Natural killer cell (primary cell): ENCODE measurements at regions not wholly inside any gene's neighbourhood (a gene's known extent, or its start where the extent isn't known, plus 50 kb on each side); places are given as distances from the start of the nearest gene placed in this dataset.

Source experiments
- ATAC-seq, 3 donors: fragments of 150-1000 bp in 2 of 3; fragments of 200-7000 bp in 1 of 3; cut with Tn5 transposase; 1 replicate in 1 of 3; 2 replicates in 2 of 3; pipeline ENCODE4 v1.10.0; 2021; ENCODE audit warnings: mild to moderate bottlenecking in 2 of 3, moderate library complexity in 2 of 3
- DNase-seq, 2 donors: peaks; one replicate each; pipeline versions ENCODE4 v3.0.0 to v3.0.0-alpha.2; 2013 to 2021; ENCODE audit warnings: mixed read lengths in 1 of 2
- H3K27ac ChIP-seq: one replicate; pipeline ENCODE4 v1.5.1; 2013; ENCODE audit warnings: mild to moderate bottlenecking, low read length
- H3K27me3 ChIP-seq: one replicate; pipeline ENCODE4 v1.6.1; 2013; ENCODE audit warnings: low read length; ENCODE audit not compliant: control insufficient read depth, insufficient read depth
- H3K36me3 ChIP-seq: one replicate; pipeline ENCODE4 v1.6.1; 2013; ENCODE audit warnings: low read length; ENCODE audit not compliant: control insufficient read depth, insufficient read depth
- H3K4me1 ChIP-seq: one replicate; pipeline ENCODE4 v1.6.1; 2013; ENCODE audit warnings: low read length; ENCODE audit not compliant: control insufficient read depth, insufficient read depth
- H3K4me3 ChIP-seq: one replicate; pipeline ENCODE4 v1.5.1; 2013; ENCODE audit warnings: low read length
- H3K9me3 ChIP-seq: one replicate; pipeline ENCODE4 v1.6.1; 2013; ENCODE audit warnings: low read length; ENCODE audit not compliant: control insufficient read depth, insufficient read depth
- H3K27ac Mint-ChIP-seq, 2 donors: one replicate each; pipeline ENCODE4 v1.8.0; 2022; ENCODE audit warnings: mild to moderate bottlenecking in 2 of 2, mixed read lengths in 2 of 2, moderate library complexity in 1 of 2
- H3K27me3 Mint-ChIP-seq, 2 donors: one replicate each; pipeline ENCODE4 v1.8.0; 2022; ENCODE audit warnings: low read depth in 2 of 2, mixed read lengths in 2 of 2
- H3K36me3 Mint-ChIP-seq: one replicate; pipeline ENCODE4 v1.8.0; 2022; ENCODE audit warnings: mixed read lengths
- H3K4me1 Mint-ChIP-seq, 2 donors: one replicate each; pipeline ENCODE4 v1.8.0; 2022; ENCODE audit warnings: mixed read lengths in 2 of 2
- H3K4me3 Mint-ChIP-seq: one replicate; pipeline ENCODE4 v1.8.0; 2022; ENCODE audit warnings: mild to moderate bottlenecking, moderate library complexity, mixed read lengths
- H3K9me3 Mint-ChIP-seq, 2 donors: one replicate each; pipeline ENCODE4 v1.8.0; 2022; ENCODE audit warnings: mixed read lengths in 2 of 2
- CTCF ChIP-seq: fragments of 200-600 bp; IDR thresholded peaks from one replicate; pipeline ENCODE4 v1.8.0; 2022; ENCODE audit warnings: antibody characterized with exemption
- WGBS: methylation state at CpG from one replicate; pipeline ENCODE4 v1.1.7; 2013; ENCODE audit warnings: missing lambda C conversion rate; ENCODE audit not compliant: insufficient coverage; 5-methylcytosine and 5-hydroxymethylcytosine counted together
- intact Hi-C: fragments of 100-400 bp; cut with micrococcal nuclease; formaldehyde crosslinking; loops from one replicate; pipeline ENCODE4 v1.14.2; 2022

DNA sequence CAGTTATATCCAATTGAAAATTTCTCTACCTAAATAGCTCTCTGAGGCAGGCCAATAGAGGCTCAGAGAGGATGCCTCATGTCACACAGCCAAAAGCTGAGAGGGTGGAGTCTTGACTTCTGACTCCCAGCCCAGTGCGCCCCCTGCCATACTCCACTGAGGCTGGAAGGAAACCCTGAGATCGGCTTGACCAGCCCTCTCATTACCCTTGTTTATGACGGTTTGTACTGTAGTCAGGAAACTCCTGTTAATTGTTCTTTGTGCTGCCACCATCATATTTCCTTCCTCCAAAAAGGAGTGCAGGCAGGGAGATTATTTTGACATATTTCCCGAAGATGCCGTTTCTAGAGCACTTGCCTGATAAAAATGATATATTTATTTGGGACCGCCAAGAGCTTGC, 107.9 kb downstream of the AIPL1 start:
- no peak overlapping the region for H3K4me3 Mint-ChIP-seq

DNA sequence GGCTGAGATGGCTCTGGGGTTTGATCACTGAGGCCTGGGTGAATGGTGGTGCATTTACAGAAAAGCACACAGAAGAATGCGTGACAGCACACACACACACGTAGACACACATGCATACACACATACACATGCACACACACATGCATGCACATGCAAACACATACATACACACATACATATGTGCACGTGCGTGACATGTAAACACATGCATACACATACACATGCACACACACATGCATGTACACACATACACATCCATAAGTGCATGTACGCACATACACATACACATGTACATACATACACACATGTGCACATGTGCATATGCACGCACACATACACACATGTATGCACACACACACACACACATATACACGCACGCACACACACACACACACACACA, 108.4 kb downstream of the AIPL1 start:
- ATAC-seq (peak in 1 of 3 donors; percentile 38), DNase-seq (no peak)
- no peak overlapping the region for H3K27ac Mint-ChIP-seq
- peaks cover 15 to 41% of the 10 kb centered on the region in 2 donors for H3K27me3 Mint-ChIP-seq
- H3K4me1 Mint-ChIP-seq = no peaks in the 10 kb centered on the region
- H3K4me3 ChIP-seq = no peak overlapping the region
- no peaks in the 10 kb centered on the region for H3K4me1 ChIP-seq
- TF ChIP-seq CTCF = no peak
- intact Hi-C loops = no loop called here
- no peaks in the 10 kb centered on the region for H3K9me3 ChIP-seq
- no peaks in the 10 kb centered on the region for H3K36me3 ChIP-seq
- H3K36me3 Mint-ChIP-seq = no peaks in the 10 kb centered on the region
- no peak overlapping the region for H3K27ac ChIP-seq
- WGBS = 89% methylated on average over 8 of the region's 8 CpGs
- H3K9me3 Mint-ChIP-seq = no peaks in the 10 kb centered on the region
- H3K27me3 ChIP-seq = no peaks in the 10 kb centered on the region
- H3K4me3 Mint-ChIP-seq = no peak overlapping the region

More for the DNA sequence above, 107.9 kb downstream of the AIPL1 start:
- Histone ChIP-seq H3K4me1 (no peaks in the 10 kb centered on the region), H3K36me3 (no peaks in the 10 kb centered on the region), H3K27me3 (no peaks in the 10 kb centered on the region), H3K9me3 (no peaks in the 10 kb centered on the region), H3K4me3 (no peak overlapping the region), H3K27ac (no peak overlapping the region)
- ATAC-seq (peak in 1 of 3 donors; percentile 5), DNase-seq (no peak)
- TF ChIP-seq CTCF = no peak
- intact Hi-C loops = no loop called here
- no peaks in the 10 kb centered on the region for H3K36me3 Mint-ChIP-seq
- H3K27ac Mint-ChIP-seq = no peak overlapping the region
- H3K9me3 Mint-ChIP-seq = no peaks in the 10 kb centered on the region
- no peaks in the 10 kb centered on the region for H3K4me1 Mint-ChIP-seq
- 7% methylated on average over 6 of the region's 6 CpGs for WGBS
- peaks cover 13 to 41% of the 10 kb centered on the region in 2 donors for H3K27me3 Mint-ChIP-seq

DNA sequence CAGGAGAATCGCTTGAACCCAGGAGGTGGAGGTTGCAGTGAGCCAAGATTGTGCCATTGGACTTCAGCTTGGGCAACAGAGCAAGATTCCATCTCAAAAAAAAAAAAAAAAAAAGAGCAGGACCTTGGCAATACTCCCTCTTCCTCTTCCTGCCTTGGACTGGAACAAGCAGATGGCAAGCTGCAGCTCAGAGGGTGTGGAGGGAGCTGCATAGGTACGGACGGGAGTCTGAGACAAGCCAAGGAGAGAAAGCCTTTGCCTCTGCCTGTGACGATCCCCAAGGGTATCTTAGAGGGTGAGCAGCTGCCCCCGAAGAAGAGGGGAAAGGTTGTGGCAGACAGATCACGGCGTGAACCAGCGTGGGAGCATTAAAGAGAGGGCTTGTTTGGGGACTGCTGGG, 109.2 kb downstream of the AIPL1 start:
- H3K27me3 ChIP-seq = no peaks in the 10 kb centered on the region
- Mint-ChIP-seq H3K4me1 (no peaks in the 10 kb centered on the region), H3K4me3 (no peak overlapping the region), H3K27me3 (peaks cover 18 to 41% of the 10 kb centered on the region in 2 donors), H3K36me3 (no peaks in the 10 kb centered on the region), H3K27ac (no peak overlapping the region), H3K9me3 (no peaks in the 10 kb centered on the region)
- H3K4me3 ChIP-seq = no peak overlapping the region
- DNase-seq = no peak
- TF ChIP-seq CTCF = no peak
- no peak overlapping the region for H3K27ac ChIP-seq
- H3K9me3 ChIP-seq = no peaks in the 10 kb centered on the region
- ATAC-seq = no peak
- H3K4me1 ChIP-seq = no peaks in the 10 kb centered on the region
- intact Hi-C loops = no loop called here
- 85% methylated on average over 8 of the region's 8 CpGs for WGBS
- H3K36me3 ChIP-seq = no peaks in the 10 kb centered on the region

GRCh38 chr17:6325051-6325450, 109.9 kb downstream of the AIPL1 start:
- intact Hi-C loops = no loop called here
- Mint-ChIP-seq H3K36me3 (no peaks in the 10 kb centered on the region), H3K27me3 (peaks cover 15 to 41% of the 10 kb centered on the region in 2 donors), H3K4me3 (no peak overlapping the region), H3K4me1 (no peaks in the 10 kb centered on the region), H3K27ac (no peak overlapping the region), H3K9me3 (no peaks in the 10 kb centered on the region)
- Histone ChIP-seq H3K27ac (no peak overlapping the region), H3K27me3 (no peaks in the 10 kb centered on the region), H3K36me3 (no peaks in the 10 kb centered on the region), H3K9me3 (no peaks in the 10 kb centered on the region), H3K4me3 (no peak overlapping the region), H3K4me1 (no peaks in the 10 kb centered on the region)
- WGBS = 84% methylated on average over 3 of the region's 6 CpGs
- DNase-seq (no peak), ATAC-seq (no peak)
- no peak for TF ChIP-seq CTCF
